ENCODE measurements at regions not wholly inside any gene's neighbourhood (a gene's known extent, or its start where the extent isn't known, plus 50 kb on each side); places are given as distances from the start of the nearest gene placed in this dataset.
"Not testable (repeated sequence)": the region's sequence is repeated elsewhere in the genome, so short reads cannot be mapped to it uniquely, and the experiment has no call there.

DNA sequence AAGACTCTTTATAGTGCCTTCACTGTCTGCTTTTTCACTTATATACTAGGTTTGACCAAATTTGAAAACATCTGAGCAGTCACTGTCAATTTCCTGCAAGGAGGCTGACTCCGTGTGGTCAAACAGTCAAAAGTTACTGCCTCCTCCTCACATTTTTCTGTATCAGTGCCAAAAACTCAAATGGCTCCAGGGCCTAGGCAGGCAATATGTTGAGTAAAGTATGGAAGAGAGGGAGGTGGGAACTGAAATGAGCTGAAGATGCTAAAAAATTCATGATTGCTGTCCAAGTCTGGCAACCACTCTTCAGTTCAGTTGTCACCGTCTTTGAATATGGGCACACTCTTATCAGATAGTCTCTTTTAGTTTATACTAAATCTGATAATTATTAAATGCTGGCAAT lies 551.6 kb downstream of the CCSER2 start:
- H3K27ac ChIP-seq, result no peak overlapping the region
- no peaks in the 10 kb centered on the region for H3K36me3 ChIP-seq
- no peaks in the 10 kb centered on the region for H3K9me3 ChIP-seq (replicated peaks in 1 of 11)
- TF ChIP-seq Cebpa-rat (IDR thresholded peaks at IDR 0.05), result no peak
- no peaks in the 10 kb centered on the region for H4K20me1 ChIP-seq
- no peaks in the 10 kb centered on the region for H3K4me1 ChIP-seq
- H3K4me3 ChIP-seq, result no peak overlapping the region
- H3K4me2 ChIP-seq, result no peak overlapping the region
- H3K27me3 ChIP-seq, result no peaks in the 10 kb centered on the region
- no peak overlapping the region for H3K9ac ChIP-seq

DNA sequence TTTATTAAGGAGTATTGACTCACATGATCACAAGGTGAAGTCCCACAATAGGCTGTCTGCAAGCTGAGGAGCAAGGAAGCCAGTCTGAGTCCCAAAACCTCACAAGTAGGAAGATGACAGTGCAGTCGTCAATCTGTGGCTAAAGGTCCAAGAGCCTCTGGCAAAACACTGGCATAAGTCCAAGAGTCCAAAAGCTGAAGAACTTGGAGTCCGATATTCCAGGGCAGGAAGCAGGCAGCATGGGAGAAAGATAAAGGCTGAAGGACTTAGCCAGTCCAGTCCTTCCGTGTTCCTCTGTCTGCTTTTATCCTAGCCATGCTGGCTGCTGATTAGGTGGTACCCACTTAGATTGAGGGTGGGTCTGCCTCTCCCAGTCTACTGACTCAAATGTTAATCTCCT lies 553.3 kb downstream of the CCSER2 start:
- H3K9ac ChIP-seq; H3K4me2 ChIP-seq; H3K9me3 ChIP-seq (replicated peaks in 1 of 11); H3K4me3 ChIP-seq; H3K36me3 ChIP-seq; H3K27ac ChIP-seq; H3K4me1 ChIP-seq; H3K27me3 ChIP-seq; H4K20me1 ChIP-seq: not testable (repeated sequence)

DNA sequence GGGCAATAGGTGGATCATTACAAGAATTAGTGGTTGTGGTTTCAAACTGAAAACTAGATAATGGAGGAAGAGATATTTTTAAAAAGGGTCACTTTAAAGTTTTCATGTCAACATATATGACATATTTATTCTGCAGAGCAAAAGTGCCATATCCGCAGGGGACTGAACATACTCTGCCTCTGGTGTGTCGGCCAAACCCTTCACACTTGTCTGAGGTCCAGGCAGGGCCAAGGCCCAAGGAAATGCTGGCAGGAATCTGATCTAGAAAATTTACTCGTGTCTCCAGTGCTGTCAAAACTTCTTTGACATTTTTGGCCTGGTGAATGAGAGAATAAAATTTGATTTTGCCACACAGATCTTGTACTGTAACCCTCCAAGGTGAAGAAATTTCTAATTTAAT lies 562.3 kb downstream of the CCSER2 start:
- H3K4me2 ChIP-seq, result no peak overlapping the region
- H3K36me3 ChIP-seq, result no peaks in the 10 kb centered on the region
- no peaks in the 10 kb centered on the region for H3K4me1 ChIP-seq
- no peak overlapping the region for H3K4me3 ChIP-seq
- H3K9me3 ChIP-seq (replicated peaks in 1 of 11), result peaks cover 0 to 6% (median 0%) of the 10 kb centered on the region in 11 experiments; a peak in 2 of 22 replicates
- no peaks in the 10 kb centered on the region for H4K20me1 ChIP-seq
- H3K9ac ChIP-seq, result no peak overlapping the region
- H3K27me3 ChIP-seq, result no peaks in the 10 kb centered on the region
- TF ChIP-seq Cebpa-rat (IDR thresholded peaks at IDR 0.05), result no peak
- no peak overlapping the region for H3K27ac ChIP-seq

DNA sequence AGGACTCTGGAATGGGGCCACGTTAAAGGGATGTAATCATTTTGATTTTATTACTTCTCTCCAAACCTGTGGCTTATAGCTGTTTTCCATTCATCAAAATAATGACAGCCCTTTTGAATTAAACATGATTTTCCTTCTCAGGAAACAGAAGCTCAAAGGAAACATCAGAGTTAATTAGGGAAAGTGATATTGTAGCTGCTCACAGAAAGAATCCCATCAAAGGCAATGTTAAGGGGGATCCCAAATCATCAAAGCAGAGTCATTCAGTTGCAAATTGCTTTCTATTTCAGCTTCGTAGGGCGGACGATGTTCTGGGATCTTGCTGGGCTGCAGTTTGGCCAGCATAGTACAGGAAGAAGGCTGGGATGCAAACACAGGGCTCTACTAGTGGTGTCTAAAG lies 563.2 kb downstream of the CCSER2 start:
- peaks cover 0 to 6% (median 0%) of the 10 kb centered on the region in 11 experiments; a peak in 2 of 22 replicates for H3K9me3 ChIP-seq (replicated peaks in 1 of 11)
- no peaks in the 10 kb centered on the region for H3K36me3 ChIP-seq
- no peaks in the 10 kb centered on the region for H3K27me3 ChIP-seq
- H3K4me2 ChIP-seq, result no peak overlapping the region
- no peak overlapping the region for H3K27ac ChIP-seq
- H3K4me3 ChIP-seq, result no peak overlapping the region
- TF ChIP-seq Cebpa-rat (IDR thresholded peaks at IDR 0.05), result no peak
- no peaks in the 10 kb centered on the region for H3K4me1 ChIP-seq
- H3K9ac ChIP-seq, result no peak overlapping the region
- H4K20me1 ChIP-seq, result no peaks in the 10 kb centered on the region

DNA sequence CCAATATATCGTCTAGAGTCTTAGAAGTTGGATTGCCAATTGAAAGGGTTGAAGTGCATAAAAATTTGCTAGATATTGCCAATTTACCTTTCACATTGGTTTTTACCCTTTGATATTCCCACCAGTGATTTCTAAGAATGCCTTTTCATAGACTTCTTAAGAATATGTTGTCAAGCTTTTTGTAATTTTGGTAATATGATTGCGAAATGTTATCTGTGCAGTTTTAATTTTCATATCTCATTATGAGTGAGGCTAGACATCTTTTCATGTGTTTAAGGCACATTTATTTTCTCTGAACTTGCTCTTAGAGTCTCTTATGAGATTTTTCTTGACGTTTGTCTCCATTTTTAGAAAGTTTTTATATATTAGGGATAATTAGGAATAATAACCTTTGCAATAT lies 567.2 kb downstream of the CCSER2 start:
- no peak overlapping the region for H3K9ac ChIP-seq
- no peak overlapping the region for H3K4me2 ChIP-seq
- no peaks in the 10 kb centered on the region for H3K36me3 ChIP-seq
- H4K20me1 ChIP-seq, result no peaks in the 10 kb centered on the region
- no peaks in the 10 kb centered on the region for H3K4me1 ChIP-seq
- peaks cover 0 to 6% (median 0%) of the 10 kb centered on the region in 11 experiments; a peak in 1 of 22 replicates for H3K9me3 ChIP-seq (replicated peaks in 1 of 11)
- no peaks in the 10 kb centered on the region for H3K27me3 ChIP-seq
- no peak overlapping the region for H3K27ac ChIP-seq
- H3K4me3 ChIP-seq, result no peak overlapping the region
- peak in 2 of 11 experiments; percentile 54 to 59; a peak in 3 of 22 replicates for TF ChIP-seq Cebpa-rat (IDR thresholded peaks at IDR 0.05)

DNA sequence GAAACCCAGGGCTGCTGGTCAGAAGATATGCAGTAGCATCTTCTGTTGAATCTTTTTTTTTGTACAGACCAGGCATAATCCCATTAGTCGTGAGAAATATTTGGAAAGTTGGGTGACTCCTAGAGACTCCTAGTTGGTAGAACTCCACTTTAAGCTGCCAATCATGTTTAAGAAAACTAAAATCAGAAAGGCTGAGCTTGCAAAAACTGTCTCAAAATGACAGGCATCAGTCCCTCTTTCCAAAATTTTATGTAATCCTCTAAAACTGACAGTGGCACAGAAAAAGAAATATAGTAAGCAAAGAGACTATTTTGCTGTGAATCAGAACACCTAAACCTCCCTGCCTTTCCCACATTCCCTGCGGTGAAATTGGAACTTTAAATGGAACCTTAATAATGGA lies 568.5 kb downstream of the CCSER2 start:
- Histone ChIP-seq H3K9me3 (replicated peaks in 1 of 11) (peaks cover 0 to 6% (median 0%) of the 10 kb centered on the region in 11 experiments; a peak in 1 of 22 replicates), H3K27ac (no peak overlapping the region), H3K4me1 (no peaks in the 10 kb centered on the region), H4K20me1 (no peaks in the 10 kb centered on the region), H3K4me3 (no peak overlapping the region), H3K27me3 (no peaks in the 10 kb centered on the region), H3K9ac (no peak overlapping the region), H3K4me2 (no peak overlapping the region), H3K36me3 (no peaks in the 10 kb centered on the region)
- no peak for TF ChIP-seq Cebpa-rat (IDR thresholded peaks at IDR 0.05)

DNA sequence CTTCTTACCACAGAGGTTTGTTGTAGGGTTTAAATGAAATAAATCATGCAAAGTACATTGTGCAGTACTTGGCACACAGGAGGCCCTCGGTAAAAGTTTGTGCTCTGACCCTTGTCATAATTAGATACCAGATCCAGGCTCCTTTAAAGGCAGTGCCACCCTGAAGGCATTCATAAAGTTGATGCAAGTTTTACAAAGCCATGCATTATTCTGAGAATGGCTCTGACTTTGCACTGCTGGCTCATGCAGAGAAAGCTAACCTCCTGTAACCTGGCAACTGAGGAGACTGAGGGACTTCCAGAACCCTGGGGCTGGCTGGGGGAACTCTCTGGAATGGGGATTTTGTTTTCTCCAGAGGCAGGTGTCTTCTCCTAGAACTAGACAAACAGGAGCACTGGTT lies 570.9 kb downstream of the CCSER2 start:
- no peak overlapping the region for H3K4me2 ChIP-seq
- no peaks in the 10 kb centered on the region for H3K4me1 ChIP-seq
- no peak overlapping the region for H3K9ac ChIP-seq
- H4K20me1 ChIP-seq, result no peaks in the 10 kb centered on the region
- no peaks in the 10 kb centered on the region for H3K27me3 ChIP-seq
- no peaks in the 10 kb centered on the region for H3K36me3 ChIP-seq
- TF ChIP-seq Cebpa-rat (IDR thresholded peaks at IDR 0.05), result no peak
- H3K9me3 ChIP-seq (replicated peaks in 1 of 11), result no peaks in the 10 kb centered on the region
- no peak overlapping the region for H3K4me3 ChIP-seq
- no peak overlapping the region for H3K27ac ChIP-seq

DNA sequence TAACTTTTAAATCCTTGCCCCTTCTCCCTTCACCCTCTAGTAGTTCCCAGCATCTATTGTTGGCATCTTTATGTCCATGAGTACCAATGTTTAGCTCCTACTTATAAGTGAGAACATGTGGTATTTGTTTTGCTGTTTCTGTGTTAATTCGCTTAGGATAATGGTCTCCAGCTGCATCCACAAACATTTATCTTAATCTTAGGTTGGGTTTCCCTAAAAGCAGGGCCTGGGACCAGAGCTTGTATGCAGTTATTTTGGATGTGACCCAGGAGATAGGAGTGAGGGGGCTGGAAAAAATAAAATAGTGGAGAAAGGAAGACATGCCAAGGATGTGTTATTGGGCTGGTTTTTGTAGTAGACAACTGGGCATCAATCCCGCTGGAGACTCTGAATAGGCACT lies 571.8 kb downstream of the CCSER2 start:
- H3K4me2 ChIP-seq, result no peak overlapping the region
- no peaks in the 10 kb centered on the region for H3K9me3 ChIP-seq (replicated peaks in 1 of 11)
- H3K36me3 ChIP-seq, result no peaks in the 10 kb centered on the region
- no peaks in the 10 kb centered on the region for H3K27me3 ChIP-seq
- no peak overlapping the region for H3K9ac ChIP-seq
- H4K20me1 ChIP-seq, result no peaks in the 10 kb centered on the region
- H3K27ac ChIP-seq, result no peak overlapping the region
- no peak for TF ChIP-seq Cebpa-rat (IDR thresholded peaks at IDR 0.05)
- no peaks in the 10 kb centered on the region for H3K4me1 ChIP-seq
- no peak overlapping the region for H3K4me3 ChIP-seq

DNA sequence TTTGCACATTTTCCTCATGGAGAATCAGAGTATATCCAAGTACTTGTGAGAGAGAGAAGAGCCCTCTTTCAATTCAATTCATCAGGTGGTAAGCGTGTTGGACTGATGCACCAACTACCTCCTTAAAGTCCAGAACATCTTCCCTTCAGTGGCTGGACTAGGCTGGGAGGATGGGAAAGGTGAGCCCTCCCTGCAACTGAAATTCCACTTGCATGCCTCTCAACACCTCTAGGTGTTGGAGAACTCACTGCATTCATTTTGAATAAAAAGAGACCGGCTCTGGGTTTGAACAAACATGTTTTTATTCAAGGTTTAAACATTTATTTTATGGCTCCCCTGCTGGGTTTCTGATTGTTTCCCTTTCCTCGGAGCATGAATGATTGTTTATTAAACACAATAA lies 573.5 kb downstream of the CCSER2 start:
- Histone ChIP-seq H3K4me3 (no peak overlapping the region), H3K27me3 (no peaks in the 10 kb centered on the region), H4K20me1 (no peaks in the 10 kb centered on the region), H3K9me3 (replicated peaks in 1 of 11) (no peaks in the 10 kb centered on the region), H3K4me1 (no peaks in the 10 kb centered on the region), H3K36me3 (no peaks in the 10 kb centered on the region), H3K27ac (no peak overlapping the region), H3K9ac (no peak overlapping the region), H3K4me2 (no peak overlapping the region)
- TF ChIP-seq Cebpa-rat (IDR thresholded peaks at IDR 0.05), result no peak

DNA sequence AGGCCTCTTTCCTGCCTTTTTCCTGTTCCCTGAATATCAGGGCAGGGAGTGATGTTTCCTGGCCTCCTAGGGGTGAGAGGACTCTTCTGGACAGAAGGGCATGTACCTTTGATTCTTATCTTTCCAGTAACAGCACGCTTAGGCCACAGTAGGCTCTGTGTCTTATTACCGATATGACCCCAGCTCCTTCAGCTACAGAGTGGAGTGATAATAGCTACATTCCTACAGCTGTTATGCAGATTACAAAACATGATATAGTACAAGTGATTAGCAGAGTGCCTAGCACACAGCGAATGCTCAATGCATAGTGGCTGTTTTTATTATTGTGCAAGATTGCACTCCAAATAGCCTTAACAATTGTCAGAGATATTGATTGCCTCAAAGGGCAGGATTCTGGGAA lies 574.2 kb downstream of the CCSER2 start:
- Histone ChIP-seq H3K27ac (no peak overlapping the region), H3K4me2 (no peak overlapping the region), H3K36me3 (no peaks in the 10 kb centered on the region), H3K4me1 (no peaks in the 10 kb centered on the region), H3K4me3 (no peak overlapping the region), H3K27me3 (no peaks in the 10 kb centered on the region), H3K9ac (no peak overlapping the region), H3K9me3 (replicated peaks in 1 of 11) (no peaks in the 10 kb centered on the region), H4K20me1 (no peaks in the 10 kb centered on the region)
- TF ChIP-seq Cebpa-rat (IDR thresholded peaks at IDR 0.05), result 0 out of 22 replicates have a peak, but pooled peaks of 1 of the 11 experiments have one; percentile 20

DNA sequence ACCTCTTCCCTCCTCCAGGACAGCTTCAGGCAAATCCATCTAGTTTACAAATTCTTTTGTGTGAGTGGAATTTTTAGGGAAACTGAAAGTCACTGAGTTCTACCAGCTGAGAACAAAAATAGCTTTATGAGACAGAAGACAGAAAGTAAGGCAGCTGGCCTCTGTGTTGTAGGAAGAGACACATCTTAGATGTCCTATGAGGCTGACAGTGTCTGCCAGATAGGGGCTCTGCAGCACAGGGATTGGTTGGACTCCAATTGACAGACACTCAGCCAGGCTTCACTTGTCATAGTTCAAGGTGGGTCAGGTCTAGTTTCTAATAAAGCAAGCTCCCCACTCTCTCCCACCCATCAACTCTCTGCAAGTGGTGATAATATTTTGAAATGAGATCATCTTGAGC lies 574.9 kb downstream of the CCSER2 start:
- no peaks in the 10 kb centered on the region for H3K9me3 ChIP-seq (replicated peaks in 1 of 11)
- TF ChIP-seq Cebpa-rat (IDR thresholded peaks at IDR 0.05), result no peak
- H3K4me1 ChIP-seq, result no peaks in the 10 kb centered on the region
- H3K9ac ChIP-seq, result no peak overlapping the region
- no peak overlapping the region for H3K4me2 ChIP-seq
- H4K20me1 ChIP-seq, result no peaks in the 10 kb centered on the region
- no peak overlapping the region for H3K4me3 ChIP-seq
- H3K27ac ChIP-seq, result no peak overlapping the region
- H3K27me3 ChIP-seq, result no peaks in the 10 kb centered on the region
- H3K36me3 ChIP-seq, result no peaks in the 10 kb centered on the region

Data from BLaER1 treated with 17β-estradiol and CSF1 and Interleukin-3, amounts not matched to agents 10 nM and 100 nM (cell line).